GM12865 (cell line): ENCODE measurements at regions not wholly inside any gene's neighbourhood (a gene's known extent, or its start where the extent isn't known, plus 50 kb on each side); places are given as distances from the start of the nearest gene placed in this dataset.
A peak's percentile ranks its signal among the peaks of the same experiment; 100 is the strongest.

ENCODE experiments used
- DNase-seq: peaks from one replicate; pipeline ENCODE4 v3.0.0; 2010; ENCODE audit warnings: low read depth
- H3K4me3 ChIP-seq: 2 replicates; pipeline ENCODE4 v1.5.1; 2011; ENCODE audit warnings: mild to moderate bottlenecking, low read depth, low read length, control low read depth
- TF ChIP-seq, protein P1 (sequence below): IDR thresholded peaks from 2 replicates; pipeline ENCODE4 v1.5.1; 2011; ENCODE audit warnings: low read length, control low read depth, low read depth, inconsistent platforms; ENCODE audit not compliant: insufficient read depth; ENCODE audit errors: missing control alignments

DNA sequence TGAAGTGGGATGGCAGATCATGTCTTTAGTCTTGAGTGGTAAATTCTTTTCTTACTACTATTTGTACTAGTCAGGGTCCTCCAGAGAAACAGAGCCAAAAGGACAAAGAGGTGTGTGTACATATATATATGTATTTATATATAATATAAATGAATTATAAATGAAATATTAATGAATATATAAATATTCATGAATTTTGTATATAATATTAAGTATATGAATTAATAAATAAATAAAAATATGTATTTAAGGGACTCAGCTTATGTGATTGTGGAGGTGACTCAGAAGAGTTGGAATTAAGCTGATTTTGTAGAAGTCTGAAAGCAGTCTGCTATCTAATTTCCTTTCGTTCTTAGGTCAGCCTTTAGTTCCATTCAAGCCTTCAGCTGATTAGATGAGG, 265.3 kb upstream of the MMS22L start:
- no peak overlapping the region for H3K4me3 ChIP-seq
- TF ChIP-seq, protein P1, sequence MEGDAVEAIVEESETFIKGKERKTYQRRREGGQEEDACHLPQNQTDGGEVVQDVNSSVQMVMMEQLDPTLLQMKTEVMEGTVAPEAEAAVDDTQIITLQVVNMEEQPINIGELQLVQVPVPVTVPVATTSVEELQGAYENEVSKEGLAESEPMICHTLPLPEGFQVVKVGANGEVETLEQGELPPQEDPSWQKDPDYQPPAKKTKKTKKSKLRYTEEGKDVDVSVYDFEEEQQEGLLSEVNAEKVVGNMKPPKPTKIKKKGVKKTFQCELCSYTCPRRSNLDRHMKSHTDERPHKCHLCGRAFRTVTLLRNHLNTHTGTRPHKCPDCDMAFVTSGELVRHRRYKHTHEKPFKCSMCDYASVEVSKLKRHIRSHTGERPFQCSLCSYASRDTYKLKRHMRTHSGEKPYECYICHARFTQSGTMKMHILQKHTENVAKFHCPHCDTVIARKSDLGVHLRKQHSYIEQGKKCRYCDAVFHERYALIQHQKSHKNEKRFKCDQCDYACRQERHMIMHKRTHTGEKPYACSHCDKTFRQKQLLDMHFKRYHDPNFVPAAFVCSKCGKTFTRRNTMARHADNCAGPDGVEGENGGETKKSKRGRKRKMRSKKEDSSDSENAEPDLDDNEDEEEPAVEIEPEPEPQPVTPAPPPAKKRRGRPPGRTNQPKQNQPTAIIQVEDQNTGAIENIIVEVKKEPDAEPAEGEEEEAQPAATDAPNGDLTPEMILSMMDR, result no peak
- DNase-seq, result no peak

DNA sequence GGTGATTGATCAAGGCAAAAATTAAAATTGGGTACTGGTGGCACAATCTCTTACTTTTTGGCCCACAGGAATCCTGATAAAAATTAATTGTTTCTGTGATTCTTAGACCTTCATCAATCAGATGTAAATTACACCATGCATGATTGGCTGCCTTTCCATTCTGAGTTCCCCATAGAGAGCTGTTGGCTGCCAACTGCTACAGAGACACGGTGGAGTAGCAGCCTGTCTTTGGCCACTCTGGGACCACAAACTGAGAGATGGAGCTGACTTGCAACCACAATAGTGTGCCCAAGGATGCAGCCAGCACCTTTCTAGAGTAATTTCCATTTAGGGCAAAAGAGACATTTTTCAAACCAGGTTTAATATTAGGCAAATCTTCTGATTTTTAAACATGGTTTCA, 274.3 kb upstream of the MMS22L start:
- no peak for DNase-seq
- H3K4me3 ChIP-seq, result no peak overlapping the region
- TF ChIP-seq, protein P1, result no peak

DNA sequence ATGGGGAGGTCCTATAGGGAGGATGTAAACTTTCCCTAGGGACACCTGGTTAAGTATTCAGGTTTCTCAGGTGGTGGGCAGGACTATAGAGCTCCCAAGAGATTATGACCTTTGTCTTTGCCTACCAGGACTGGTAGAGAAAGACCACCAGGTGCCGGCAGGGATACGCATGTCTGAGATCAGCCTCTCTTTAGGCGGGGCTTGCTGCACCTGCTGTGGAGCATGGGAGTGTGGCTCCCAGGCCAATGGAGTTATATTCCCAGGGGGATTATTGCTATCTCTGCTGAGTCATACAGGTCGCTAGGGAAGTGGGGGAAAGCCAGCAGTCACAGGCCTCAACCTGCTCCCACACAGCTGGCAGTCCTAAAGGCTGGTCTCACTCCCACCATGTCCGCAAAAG, 280.5 kb upstream of the MMS22L start:
- DNase-seq, result no peak
- no peak overlapping the region for H3K4me3 ChIP-seq
- TF ChIP-seq, protein P1, result no peak

DNA sequence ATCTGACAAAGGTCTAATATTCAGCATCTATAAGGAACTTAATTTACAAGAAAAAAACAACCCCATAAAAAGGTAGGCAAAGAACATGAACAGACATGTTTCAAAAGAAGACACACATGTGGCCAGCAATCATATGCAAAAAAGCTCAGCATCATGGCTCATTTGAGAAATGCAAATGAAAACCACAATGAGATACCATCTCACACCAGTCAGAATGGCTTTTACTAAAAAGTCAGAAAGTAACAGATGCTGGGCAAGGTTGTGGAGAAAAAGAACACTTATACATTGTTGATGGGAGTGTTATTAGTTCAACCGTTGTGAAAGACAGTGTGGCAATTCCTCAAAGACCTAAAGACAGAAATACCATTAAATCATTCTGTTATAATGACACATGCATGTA, 289.9 kb upstream of the MMS22L start:
- TF ChIP-seq, protein P1, result no peak
- H3K4me3 ChIP-seq, result no peak overlapping the region
- DNase-seq, result no peak

DNA sequence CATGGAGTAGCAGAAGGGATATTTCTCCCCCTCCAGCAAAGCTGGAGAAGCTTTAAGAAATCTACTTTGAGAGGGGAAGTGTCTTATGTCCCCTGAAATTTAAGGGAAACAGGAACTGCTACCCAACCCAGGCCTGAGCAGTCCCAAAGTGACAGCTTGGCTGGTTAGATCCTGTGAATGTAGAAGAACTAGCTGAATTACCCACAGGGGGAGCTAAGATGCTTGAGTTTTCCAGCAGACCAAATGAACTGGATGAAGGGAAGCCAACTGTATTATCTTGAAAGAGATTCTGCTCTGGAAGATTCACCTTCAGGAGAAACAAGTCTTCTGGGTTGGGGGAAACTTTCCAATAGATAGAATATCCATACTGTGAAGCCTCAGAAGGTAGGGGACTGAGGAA, 303.3 kb upstream of the MMS22L start:
- TF ChIP-seq, protein P1, result no peak
- H3K4me3 ChIP-seq, result no peak overlapping the region
- peak; percentile 24 for DNase-seq

DNA sequence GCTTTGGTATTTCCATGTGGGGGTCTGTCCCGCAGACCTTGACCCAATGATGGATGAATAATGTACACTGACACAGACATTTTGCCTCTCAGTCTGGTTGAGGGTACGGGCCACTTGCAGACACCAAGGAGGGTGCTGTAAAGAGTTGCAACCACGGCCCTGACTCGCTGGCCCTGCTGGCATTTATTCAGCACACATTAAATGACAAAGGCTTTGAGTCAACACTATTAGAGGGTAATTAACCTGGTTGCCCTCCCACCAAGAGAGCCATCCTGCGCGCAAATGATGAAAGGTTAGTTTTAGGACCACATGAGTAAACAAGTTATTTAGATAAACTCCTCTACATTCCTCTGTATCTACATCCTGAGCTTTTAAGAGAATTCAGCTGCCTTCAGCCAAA, 308.9 kb upstream of the MMS22L start:
- no peak overlapping the region for H3K4me3 ChIP-seq
- TF ChIP-seq, protein P1, result no peak
- no peak for DNase-seq

DNA sequence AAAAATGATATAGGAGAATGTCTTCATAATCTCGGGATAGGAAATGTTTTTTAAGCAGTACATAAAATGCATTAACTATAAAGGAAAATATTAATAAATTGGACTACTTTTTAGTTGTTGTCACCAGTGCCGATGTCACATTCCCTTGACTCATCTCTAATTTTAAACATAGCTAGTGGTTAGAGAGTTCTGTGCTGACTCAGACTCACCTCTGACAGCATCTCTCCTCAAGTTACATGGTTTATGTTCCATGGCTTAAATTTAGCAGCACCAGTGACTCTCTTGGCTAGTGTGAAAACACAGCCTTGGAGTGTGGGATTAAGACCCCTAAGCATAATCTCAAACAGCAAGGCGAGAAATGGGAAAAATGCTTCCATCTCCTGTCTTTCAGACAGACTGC, 311.8 kb upstream of the MMS22L start:
- no peak overlapping the region for H3K4me3 ChIP-seq
- TF ChIP-seq, protein P1, result no peak
- no peak for DNase-seq
